GM19023 (cell line): ENCODE measurements at regions not wholly inside any gene's neighbourhood (a gene's known extent, or its start where the extent isn't known, plus 50 kb on each side); places are given as distances from the start of the nearest gene placed in this dataset.

Source experiments
- ATAC-seq: cut with Tn5 transposase; IDR thresholded peaks from one replicate; pipeline ENCODE4 v1.9.1; 2021; ENCODE audit warnings: mild to moderate bottlenecking, moderate library complexity; ENCODE audit not compliant: unreplicated experiment

- no peak for ATAC-seq
Observed at GRCh38 chr3:188088948-188089685, 64.8 kb upstream of the LPP start.

DNA sequence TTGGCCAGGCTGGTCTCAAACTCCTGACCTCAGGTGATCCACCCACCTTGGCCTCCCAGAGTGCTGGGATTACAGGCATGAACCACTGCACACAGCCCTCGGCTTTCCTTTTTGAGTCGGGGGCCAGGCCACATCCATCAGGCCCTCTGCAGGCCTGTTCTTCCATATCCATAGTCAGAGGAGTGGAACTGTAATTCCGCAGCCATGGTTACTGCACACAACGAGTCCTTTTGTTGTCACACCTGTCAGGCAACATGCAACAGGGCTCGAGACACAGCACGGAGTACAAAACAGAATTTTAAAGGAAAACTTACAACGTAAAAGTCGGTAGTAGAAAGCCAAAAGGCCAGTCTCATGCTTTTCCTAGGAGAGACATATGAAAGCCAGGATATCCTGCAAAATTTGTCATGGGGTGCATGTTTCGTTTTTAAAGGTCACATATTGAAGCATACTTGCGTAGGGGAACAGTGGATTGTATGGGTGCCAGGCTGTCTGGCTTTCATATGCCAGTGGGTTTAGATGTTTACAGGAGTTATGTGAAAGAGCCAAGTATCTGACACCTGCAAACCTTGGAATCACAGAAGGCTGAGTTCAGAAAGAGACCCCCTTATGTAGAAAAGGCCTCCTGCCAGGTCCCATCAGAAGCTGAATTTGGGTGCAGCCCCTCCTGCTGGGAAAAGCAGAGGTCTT lies 63.2 kb upstream of the LPP start:
- no peak for ATAC-seq

DNA sequence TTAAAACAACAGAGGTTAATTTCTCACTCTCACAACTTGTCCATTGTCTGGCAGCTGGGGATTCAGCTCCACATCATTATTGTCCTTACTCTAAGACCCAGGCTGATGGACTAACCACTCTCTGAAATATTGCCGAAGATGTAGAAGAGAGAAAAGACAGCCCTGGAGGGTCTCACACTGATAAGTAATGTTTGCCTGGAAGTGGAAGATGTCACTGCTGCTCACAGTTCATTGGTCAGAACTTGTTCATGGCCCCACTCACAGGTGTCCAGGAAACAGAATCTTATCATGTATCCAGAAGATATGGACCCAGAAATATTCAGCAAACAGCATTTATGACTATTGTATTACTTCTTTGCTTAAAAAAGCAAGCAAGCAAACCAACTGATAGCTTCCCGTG lies 62.2 kb upstream of the LPP start:
- ATAC-seq, result no peak

DNA sequence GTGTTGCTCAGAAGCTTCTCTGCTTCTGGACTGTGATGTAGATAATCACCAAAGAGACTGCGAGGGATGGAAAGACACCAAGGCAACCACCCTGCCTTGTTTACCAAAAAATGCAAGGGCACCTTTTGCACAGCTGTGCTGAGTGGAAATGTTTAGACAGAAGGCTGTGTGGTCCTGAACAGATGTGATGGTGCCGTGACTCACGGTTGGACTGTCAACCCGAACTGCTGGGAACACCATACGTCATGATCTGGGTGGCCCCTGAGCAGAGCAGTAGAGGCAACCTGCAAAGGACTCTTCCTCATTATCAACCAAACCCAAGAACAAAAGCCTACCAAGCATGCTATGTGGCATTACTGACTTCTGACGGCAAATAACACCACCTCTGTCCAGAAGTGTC lies 61.3 kb upstream of the LPP start:
- no peak for ATAC-seq

DNA sequence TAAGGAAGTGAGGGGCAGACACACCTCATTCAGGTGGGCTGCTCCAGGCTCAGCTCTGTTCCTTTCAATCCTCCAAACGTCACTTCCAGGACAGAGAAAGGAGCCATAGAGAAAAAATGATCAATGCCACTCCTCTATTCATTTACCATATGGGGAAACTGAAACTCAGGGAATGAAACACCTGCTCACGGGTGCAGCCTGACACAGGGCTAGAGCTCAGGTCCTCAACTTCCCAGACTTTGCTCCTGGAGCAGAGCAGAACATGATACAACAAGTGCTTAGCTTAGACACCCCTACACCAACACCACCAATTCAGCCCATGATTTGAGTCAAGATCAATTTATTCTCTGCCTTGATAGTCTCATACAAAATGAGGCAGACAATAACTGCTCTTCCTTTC lies 58.5 kb upstream of the LPP start:
- ATAC-seq, result no peak

DNA sequence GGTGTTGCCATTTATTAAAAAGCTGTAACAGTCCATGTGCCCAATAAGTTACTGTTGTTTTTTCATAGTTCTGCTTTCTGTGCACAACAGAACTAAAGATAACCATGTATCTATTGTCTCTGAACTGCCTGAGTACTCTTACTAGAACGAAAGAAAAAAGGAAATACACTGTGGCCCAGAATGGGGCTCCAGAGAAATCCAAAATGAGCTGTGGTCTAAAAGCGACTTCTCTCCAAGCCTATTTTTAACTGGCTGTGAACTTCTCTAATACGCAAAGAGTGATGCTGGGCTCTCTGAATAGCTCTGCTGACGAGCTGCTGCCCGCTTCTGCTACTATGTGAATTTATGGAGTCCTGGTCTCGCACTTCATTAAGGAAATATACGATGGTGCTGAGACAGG lies 56.2 kb upstream of the LPP start:
- no peak for ATAC-seq

DNA sequence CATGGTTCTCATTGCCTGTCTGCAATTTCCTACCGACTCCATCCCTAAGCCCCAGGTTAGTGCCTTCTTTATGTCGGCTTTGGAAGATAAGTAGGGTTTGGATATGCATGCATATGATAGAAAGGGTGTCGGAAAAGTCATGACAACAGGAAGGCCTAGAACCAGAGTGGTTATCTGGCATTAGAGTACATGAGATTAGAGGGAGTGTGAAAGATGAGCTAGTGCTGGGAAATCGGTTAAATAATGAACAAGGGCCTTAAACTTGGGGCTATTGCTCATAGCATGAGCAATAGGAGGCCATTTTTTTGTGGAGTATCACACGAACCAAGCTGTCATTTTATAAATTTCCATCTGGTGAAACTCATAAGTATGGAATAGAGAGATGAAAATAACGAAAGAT lies 54.0 kb upstream of the LPP start:
- no peak for ATAC-seq

GRCh38 chr3:188102861-188103547 lies 51.0 kb upstream of the LPP start:
- no peak for ATAC-seq

DNA sequence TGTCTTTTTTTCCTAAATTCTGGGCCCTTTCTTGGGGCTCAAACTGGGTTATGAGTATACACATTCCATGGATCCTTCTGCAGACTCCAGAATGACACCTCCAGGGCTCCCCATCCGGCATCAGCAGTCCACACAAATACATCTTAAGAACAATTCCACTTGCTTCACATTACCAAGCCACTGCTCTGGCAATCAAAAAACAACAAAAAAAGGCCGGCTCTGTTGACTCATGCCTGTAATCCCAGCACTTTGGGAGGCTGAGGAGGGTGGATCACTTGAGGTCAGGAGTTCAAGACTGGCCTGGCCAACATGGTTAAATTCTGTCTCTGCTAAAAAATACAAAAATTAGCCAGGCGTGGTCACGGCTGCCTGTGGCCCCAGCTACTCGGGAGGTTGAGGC lies 49.9 kb upstream of the LPP start:
- ATAC-seq, result no peak
